MM.1S (cell line): ENCODE measurements at regions not wholly inside any gene's neighbourhood (a gene's known extent, or its start where the extent isn't known, plus 50 kb on each side); places are given as distances from the start of the nearest gene placed in this dataset.
"Not testable (repeated sequence)": the region's sequence is repeated elsewhere in the genome, so short reads cannot be mapped to it uniquely, and the experiment has no call there.

ENCODE experiments used
- DNase-seq: peaks from one replicate; pipeline ENCODE4 v3.0.0-alpha.2; 2015
- H2AFZ ChIP-seq: fragments of 300-600 bp; sonication (generic); 2 replicates; pipeline ENCODE4 v1.6.0; 2016; ENCODE audit warnings: antibody characterized with exemption, low read length
- H3F3A ChIP-seq: fragments of 300-600 bp; sonication (generic); 2 replicates; pipeline ENCODE4 v1.6.1; 2016; ENCODE audit warnings: mild to moderate bottlenecking, antibody characterized with exemption, low read length, moderate library complexity, mixed read lengths; ENCODE audit not compliant: insufficient read depth
- H3K27ac ChIP-seq: fragments of 300-600 bp; sonication (generic); 2 replicates; pipeline ENCODE4 v1.5.1; 2016; ENCODE audit warnings: mild to moderate bottlenecking, low read length
- H3K27me3 ChIP-seq: fragments of 300-600 bp; sonication (generic); replicated peaks from 2 replicates; pipeline ENCODE4 v1.6.0; 2016; ENCODE audit warnings: low read length; ENCODE audit not compliant: insufficient read depth
- H3K36me3 ChIP-seq: fragments of 300-600 bp; sonication (generic); replicated peaks from 2 replicates; pipeline ENCODE4 v1.6.1; 2016; ENCODE audit warnings: mild to moderate bottlenecking, low read length, mixed read lengths; ENCODE audit not compliant: insufficient read depth
- H3K4me1 ChIP-seq: fragments of 300-600 bp; sonication (generic); 2 replicates; pipeline ENCODE4 v1.6.1; 2016; ENCODE audit warnings: low read length, mixed read lengths
- H3K4me2 ChIP-seq: fragments of 300-600 bp; sonication (generic); 2 replicates; pipeline ENCODE4 v1.6.0; 2016; ENCODE audit warnings: low read depth, low read length
- H3K4me3 ChIP-seq: fragments of 300-600 bp; sonication (generic); 2 replicates; pipeline ENCODE4 v1.5.1; 2016; ENCODE audit warnings: low read length, mixed read lengths
- H3K79me2 ChIP-seq: fragments of 300-600 bp; sonication (generic); 2 replicates; pipeline ENCODE4 v1.6.1; 2016; ENCODE audit warnings: mixed run types, low read length, mixed read lengths
- H3K9ac ChIP-seq: fragments of 300-600 bp; sonication (generic); 2 replicates; pipeline ENCODE4 v1.6.1; 2016; ENCODE audit warnings: low read length, mixed read lengths
- H3K9me2 ChIP-seq: fragments of 300-600 bp; sonication (generic); replicated peaks from 2 replicates; pipeline ENCODE4 v1.6.1; 2016; ENCODE audit warnings: mild to moderate bottlenecking, low read length, mixed read lengths; ENCODE audit not compliant: insufficient read depth
- H3K9me3 ChIP-seq: fragments of 300-600 bp; sonication (generic); replicated peaks from 2 replicates; pipeline ENCODE4 v1.6.1; 2016; ENCODE audit warnings: mild to moderate bottlenecking, low read length, mixed read lengths; ENCODE audit not compliant: insufficient read depth
- H4K20me1 ChIP-seq: fragments of 300-600 bp; sonication (generic); 2 replicates; pipeline ENCODE4 v1.6.1; 2016; ENCODE audit warnings: mild to moderate bottlenecking, low read length, moderate library complexity, mixed read lengths; ENCODE audit not compliant: insufficient read depth
- CTCF ChIP-seq: fragments of 300-600 bp; sonication (generic); IDR thresholded peaks from 2 replicates; pipeline ENCODE4 v1.5.1; 2016; ENCODE audit warnings: antibody characterized with exemption, low read length, mixed read lengths
- EZH2 ChIP-seq: fragments of 300-600 bp; sonication (generic); optimal IDR thresholded peaks from 2 replicates; pipeline ENCODE3; 2017; ENCODE audit warnings: low read depth, mild to moderate bottlenecking, antibody characterized with exemption, low read length, mixed read lengths
- EZH2phosphoT487 ChIP-seq: fragments of 300-600 bp; sonication (generic); IDR thresholded peaks from 2 replicates; pipeline ENCODE4 v1.6.1; 2018; ENCODE audit warnings: antibody characterized with exemption, low read length

- DNase-seq, result no peak
These were observed 99.1 kb upstream of the MED13L start for GRCh38 chr12:116376354-116377193.

GRCh38 chr12:116377194-116377571 lies 99.7 kb upstream of the MED13L start:
- not testable (repeated sequence) for H3K9me2 ChIP-seq, H3K27me3 ChIP-seq, H4K20me1 ChIP-seq, H3K9ac ChIP-seq, H3K36me3 ChIP-seq, H3F3A ChIP-seq, H3K4me2 ChIP-seq, H2AFZ ChIP-seq, H3K79me2 ChIP-seq, H3K27ac ChIP-seq, DNase-seq, H3K4me3 ChIP-seq, H3K4me1 ChIP-seq, H3K9me3 ChIP-seq

More at GRCh38 chr12:116376354-116377193, 99.1 kb upstream of the MED13L start:
- Histone ChIP-seq H3K27ac (no peak overlapping the region), H3F3A (no peaks in the 10 kb centered on the region), H3K36me3 (no peaks in the 10 kb centered on the region), H3K79me2 (no peaks in the 10 kb centered on the region), H3K4me2 (no peak overlapping the region), H3K9me2 (no peaks in the 10 kb centered on the region), H2AFZ (no peak overlapping the region), H3K9me3 (no peaks in the 10 kb centered on the region), H3K4me1 (no peaks in the 10 kb centered on the region), H4K20me1 (no peaks in the 10 kb centered on the region), H3K4me3 (no peak overlapping the region), H3K9ac (no peak overlapping the region), H3K27me3 (no peaks in the 10 kb centered on the region)
- TF ChIP-seq EZH2phosphoT487 (no peak), EZH2 (no peak), CTCF (no peak)

- Histone ChIP-seq H3F3A (no peaks in the 10 kb centered on the region), H3K4me1 (no peaks in the 10 kb centered on the region), H3K9ac (no peak overlapping the region), H3K36me3 (no peaks in the 10 kb centered on the region), H4K20me1 (no peaks in the 10 kb centered on the region), H2AFZ (no peak overlapping the region), H3K9me2 (no peaks in the 10 kb centered on the region), H3K4me2 (no peak overlapping the region), H3K27me3 (no peaks in the 10 kb centered on the region), H3K79me2 (no peaks in the 10 kb centered on the region), H3K4me3 (no peak overlapping the region), H3K27ac (no peak overlapping the region), H3K9me3 (no peaks in the 10 kb centered on the region)
- no peak for DNase-seq
- TF ChIP-seq CTCF (no peak), EZH2 (no peak), EZH2phosphoT487 (no peak)
These were observed 100.5 kb upstream of the MED13L start for GRCh38 chr12:116378002-116378401.

GRCh38 chr12:116380108-116380507 lies 102.6 kb upstream of the MED13L start:
- Histone ChIP-seq H3K27me3 (no peaks in the 10 kb centered on the region), H2AFZ (no peak overlapping the region), H3K4me3 (no peak overlapping the region), H3K36me3 (no peaks in the 10 kb centered on the region), H3F3A (no peaks in the 10 kb centered on the region), H3K79me2 (no peaks in the 10 kb centered on the region), H3K9ac (no peak overlapping the region), H3K9me3 (no peaks in the 10 kb centered on the region), H3K4me1 (no peaks in the 10 kb centered on the region), H3K4me2 (no peak overlapping the region), H3K27ac (no peak overlapping the region), H4K20me1 (no peaks in the 10 kb centered on the region), H3K9me2 (no peaks in the 10 kb centered on the region)
- TF ChIP-seq CTCF, result no peak
- TF ChIP-seq EZH2, result no peak
- TF ChIP-seq EZH2phosphoT487, result no peak
- no peak for DNase-seq

- not testable (repeated sequence) for H3K9me2 ChIP-seq, H3K4me1 ChIP-seq, DNase-seq, H3F3A ChIP-seq, H3K79me2 ChIP-seq, H4K20me1 ChIP-seq, H3K27me3 ChIP-seq, H3K4me3 ChIP-seq, H3K9me3 ChIP-seq, H3K4me2 ChIP-seq, H3K36me3 ChIP-seq, H3K27ac ChIP-seq, H2AFZ ChIP-seq, H3K9ac ChIP-seq
These were observed 103.2 kb upstream of the MED13L start for GRCh38 chr12:116380740-116381139.
